ENCODE measurements at regions not wholly inside any gene's neighbourhood (a gene's known extent, or its start where the extent isn't known, plus 50 kb on each side); places are given as distances from the start of the nearest gene placed in this dataset.

GRCh38 chr16:64841482-64841881 is 280.4 kb downstream of the CDH11 start:
- TF ChIP-seq CTCF (IDR thresholded peaks at IDR 0.05) (no peak), POLR2A (IDR thresholded peaks at IDR 0.05) (no peak)
